Fibroblast of the aortic adventitia (primary cell): ENCODE measurements at regions not wholly inside any gene's neighbourhood (a gene's known extent, or its start where the extent isn't known, plus 50 kb on each side); places are given as distances from the start of the nearest gene placed in this dataset.

Experiments
- DNase-seq: peaks from one replicate; pipeline ENCODE4 v3.0.0-alpha.2; 2010; ENCODE audit warnings: low read depth
- H3K4me3 ChIP-seq: 2 replicates; pipeline ENCODE4 v1.5.1; 2011; ENCODE audit warnings: low read depth, mild to moderate bottlenecking, control low read depth, low read length, moderate library complexity
- CTCF ChIP-seq: IDR thresholded peaks from 2 replicates; pipeline ENCODE4 v1.5.1; 2011; ENCODE audit warnings: mild to moderate bottlenecking, low read length, control low read depth, inconsistent platforms; ENCODE audit not compliant: insufficient read depth

DNA sequence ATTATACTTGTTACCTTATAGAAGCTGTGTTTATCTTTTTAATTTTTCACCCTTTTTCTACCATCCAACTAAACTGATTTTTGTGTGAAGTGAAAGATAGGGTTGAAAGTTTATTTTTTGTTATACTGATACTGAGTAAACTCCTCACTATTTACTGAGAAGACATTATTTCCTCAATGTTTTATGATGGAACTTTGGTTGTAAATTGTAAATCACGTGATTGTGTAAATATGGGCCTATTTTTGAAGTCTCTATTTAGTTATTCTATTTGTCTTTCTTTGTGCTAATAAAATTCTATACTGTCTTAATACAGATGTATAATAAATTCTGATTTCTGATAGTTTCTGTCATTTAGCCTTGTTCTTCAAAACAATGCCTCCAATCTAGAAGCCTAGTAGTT, 697.2 kb upstream of the SLC8A1 start:
- H3K4me3 ChIP-seq = no peak overlapping the region
- no peak for TF ChIP-seq CTCF
- DNase-seq = no peak

DNA sequence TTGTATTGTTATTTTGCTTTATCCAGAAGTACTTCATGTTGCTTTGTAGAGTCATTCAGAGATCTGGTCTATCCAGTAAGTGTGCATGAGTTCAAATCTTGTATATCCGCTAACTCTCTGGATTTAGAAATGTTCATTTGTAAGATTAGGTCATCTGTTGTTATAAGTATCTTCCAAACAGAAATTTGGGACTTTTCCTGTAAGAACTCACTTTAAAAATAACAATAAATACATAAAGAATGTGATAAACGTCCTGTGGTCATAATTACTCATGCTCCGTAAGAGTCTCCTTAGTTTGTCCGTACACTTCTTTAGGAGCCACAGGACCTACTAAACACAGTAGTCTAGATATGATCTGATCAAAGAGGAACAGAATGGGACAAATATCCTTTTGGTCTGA, 699.9 kb upstream of the SLC8A1 start:
- no peak overlapping the region for H3K4me3 ChIP-seq
- DNase-seq = no peak
- TF ChIP-seq CTCF = no peak

GRCh38 chr2:41152318-41152717, 700.4 kb upstream of the SLC8A1 start:
- no peak for TF ChIP-seq CTCF
- DNase-seq = no peak
- no peak overlapping the region for H3K4me3 ChIP-seq

DNA sequence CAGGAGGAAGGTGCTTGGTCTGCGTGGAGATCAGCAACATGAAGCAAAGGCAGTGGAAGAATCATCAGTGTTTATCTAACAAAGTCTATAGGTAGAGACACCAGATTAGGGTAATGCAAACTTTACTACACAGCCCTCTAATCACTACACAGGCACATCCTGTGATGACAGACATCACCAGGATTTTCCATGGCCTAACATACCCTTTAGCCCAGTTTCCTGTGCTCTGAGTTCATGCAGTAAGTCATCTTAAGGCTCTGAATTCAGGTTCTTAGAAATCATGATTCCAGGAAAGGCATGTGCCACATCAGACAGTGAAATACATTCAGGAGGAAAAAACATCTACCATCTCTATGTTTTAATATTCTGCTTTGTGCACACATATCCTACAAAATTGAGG, 708.5 kb upstream of the SLC8A1 start:
- H3K4me3 ChIP-seq = no peak overlapping the region
- DNase-seq = no peak
- no peak for TF ChIP-seq CTCF

GRCh38 chr2:41167014-41167413, 715.1 kb upstream of the SLC8A1 start:
- DNase-seq = no peak
- H3K4me3 ChIP-seq = no peak overlapping the region
- TF ChIP-seq CTCF = no peak

DNA sequence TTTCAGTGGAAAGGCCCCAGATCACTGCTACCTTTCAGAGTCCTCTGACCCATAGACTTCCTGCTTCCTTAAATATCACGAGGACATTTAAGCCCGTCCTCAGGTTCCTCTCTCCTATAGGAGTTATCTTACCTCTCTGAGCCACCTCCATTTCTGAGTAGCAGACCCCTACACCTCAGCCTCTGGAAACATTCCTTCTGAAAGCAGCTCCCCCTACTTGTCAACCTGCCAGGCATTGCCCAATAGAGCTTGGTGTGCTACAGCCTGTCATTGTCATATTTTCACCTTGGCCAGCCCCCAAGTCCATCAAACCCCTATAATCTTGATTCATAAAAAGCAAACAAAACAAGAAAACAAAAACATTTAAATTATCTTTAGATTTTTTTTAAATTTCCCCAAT, 717.9 kb upstream of the SLC8A1 start:
- DNase-seq = no peak
- TF ChIP-seq CTCF = no peak
- H3K4me3 ChIP-seq = no peak overlapping the region

DNA sequence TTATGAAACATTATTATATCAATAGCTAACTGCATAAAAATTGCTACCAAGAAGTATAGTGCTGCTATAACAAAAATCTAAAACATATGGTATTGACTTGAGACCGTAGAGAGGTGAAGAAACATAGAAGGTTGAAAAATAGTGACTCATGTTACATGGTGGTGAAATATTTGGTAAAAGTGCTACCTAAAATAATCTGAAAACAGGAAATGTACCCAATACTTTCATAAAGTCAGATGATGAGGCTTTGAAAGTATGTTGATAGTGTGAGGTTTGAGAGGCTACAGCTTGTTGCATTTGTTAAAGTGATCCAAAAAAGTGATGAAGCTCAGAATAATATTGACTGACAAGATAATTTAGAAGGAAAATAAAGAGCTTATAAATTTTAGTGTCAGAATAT, 718.7 kb upstream of the SLC8A1 start:
- no peak overlapping the region for H3K4me3 ChIP-seq
- no peak for DNase-seq
- TF ChIP-seq CTCF = no peak
